ENCODE measurements at regions not wholly inside any gene's neighbourhood (a gene's known extent, or its start where the extent isn't known, plus 50 kb on each side); places are given as distances from the start of the nearest gene placed in this dataset.
"Not testable (repeated sequence)": the region's sequence is repeated elsewhere in the genome, so short reads cannot be mapped to it uniquely, and the experiment has no call there.

DNA sequence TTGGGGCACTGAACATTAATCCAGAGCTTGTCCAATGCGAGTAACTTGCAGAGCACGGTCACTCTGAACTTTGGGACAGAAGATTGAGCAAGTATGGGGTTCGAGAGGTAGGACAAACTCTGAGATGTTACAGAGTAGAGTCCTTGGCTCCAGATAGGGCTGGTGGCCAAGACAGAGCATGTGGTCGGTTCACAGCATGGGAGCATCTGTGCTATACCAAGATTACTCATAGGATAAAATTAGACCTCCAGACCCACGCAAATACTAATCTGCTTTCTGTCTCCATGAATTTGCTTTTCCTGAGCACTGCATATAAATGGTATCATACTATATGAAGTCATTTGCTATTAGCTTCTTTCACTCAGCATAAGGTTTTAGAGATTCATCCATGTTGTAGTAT, 93.4 kb upstream of the TBX5 start:
- TF ChIP-seq, protein P1, sequence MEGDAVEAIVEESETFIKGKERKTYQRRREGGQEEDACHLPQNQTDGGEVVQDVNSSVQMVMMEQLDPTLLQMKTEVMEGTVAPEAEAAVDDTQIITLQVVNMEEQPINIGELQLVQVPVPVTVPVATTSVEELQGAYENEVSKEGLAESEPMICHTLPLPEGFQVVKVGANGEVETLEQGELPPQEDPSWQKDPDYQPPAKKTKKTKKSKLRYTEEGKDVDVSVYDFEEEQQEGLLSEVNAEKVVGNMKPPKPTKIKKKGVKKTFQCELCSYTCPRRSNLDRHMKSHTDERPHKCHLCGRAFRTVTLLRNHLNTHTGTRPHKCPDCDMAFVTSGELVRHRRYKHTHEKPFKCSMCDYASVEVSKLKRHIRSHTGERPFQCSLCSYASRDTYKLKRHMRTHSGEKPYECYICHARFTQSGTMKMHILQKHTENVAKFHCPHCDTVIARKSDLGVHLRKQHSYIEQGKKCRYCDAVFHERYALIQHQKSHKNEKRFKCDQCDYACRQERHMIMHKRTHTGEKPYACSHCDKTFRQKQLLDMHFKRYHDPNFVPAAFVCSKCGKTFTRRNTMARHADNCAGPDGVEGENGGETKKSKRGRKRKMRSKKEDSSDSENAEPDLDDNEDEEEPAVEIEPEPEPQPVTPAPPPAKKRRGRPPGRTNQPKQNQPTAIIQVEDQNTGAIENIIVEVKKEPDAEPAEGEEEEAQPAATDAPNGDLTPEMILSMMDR (IDR thresholded peaks at IDR 0.05), result no peak
- DNase-seq (no peak), ATAC-seq (no peak)
- no peaks in the 10 kb centered on the region for H3K4me1 ChIP-seq
- no peak overlapping the region for H3K27ac ChIP-seq
- no peaks in the 10 kb centered on the region for H3K9me3 ChIP-seq
- no peak overlapping the region for H3K4me3 ChIP-seq
- intact Hi-C loops (cut with DNase I), result no loop called here
- peaks cover 8 to 69% of the 10 kb centered on the region in 2 donors for H3K27me3 ChIP-seq
- H3K36me3 ChIP-seq, result no peaks in the 10 kb centered on the region

DNA sequence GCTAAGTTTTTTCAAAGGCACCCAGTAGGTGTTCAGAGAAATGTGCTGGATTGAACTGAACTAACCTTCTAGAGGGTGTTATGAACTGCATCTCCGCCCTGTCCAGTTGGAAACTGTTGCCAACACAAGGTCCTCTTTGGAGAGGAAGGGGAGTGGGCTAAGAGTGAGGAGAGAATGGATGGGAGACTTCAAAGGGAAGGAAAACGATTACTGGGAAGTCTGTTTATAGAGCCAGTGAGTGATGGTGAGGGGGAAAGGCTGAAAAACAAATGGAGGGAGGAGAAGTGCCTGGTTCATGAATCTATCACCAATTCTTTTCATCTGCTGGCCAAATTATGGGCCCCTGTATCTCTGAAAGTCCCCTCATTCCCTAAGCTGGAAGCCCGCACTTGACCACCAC, 86.0 kb upstream of the TBX5 start:
- Histone ChIP-seq H3K36me3 (no peaks in the 10 kb centered on the region), H3K4me3 (no peak overlapping the region), H3K9me3 (no peaks in the 10 kb centered on the region), H3K27ac (no peak overlapping the region), H3K27me3 (peaks cover 0 to 36% of the 10 kb centered on the region in 2 donors), H3K4me1 (no peaks in the 10 kb centered on the region)
- TF ChIP-seq, protein P1 (IDR thresholded peaks at IDR 0.05), result no peak
- ATAC-seq (no peak), DNase-seq (peak in 1 of 4 donors; percentile 70)
- intact Hi-C loops (cut with DNase I), result no loop called here

DNA sequence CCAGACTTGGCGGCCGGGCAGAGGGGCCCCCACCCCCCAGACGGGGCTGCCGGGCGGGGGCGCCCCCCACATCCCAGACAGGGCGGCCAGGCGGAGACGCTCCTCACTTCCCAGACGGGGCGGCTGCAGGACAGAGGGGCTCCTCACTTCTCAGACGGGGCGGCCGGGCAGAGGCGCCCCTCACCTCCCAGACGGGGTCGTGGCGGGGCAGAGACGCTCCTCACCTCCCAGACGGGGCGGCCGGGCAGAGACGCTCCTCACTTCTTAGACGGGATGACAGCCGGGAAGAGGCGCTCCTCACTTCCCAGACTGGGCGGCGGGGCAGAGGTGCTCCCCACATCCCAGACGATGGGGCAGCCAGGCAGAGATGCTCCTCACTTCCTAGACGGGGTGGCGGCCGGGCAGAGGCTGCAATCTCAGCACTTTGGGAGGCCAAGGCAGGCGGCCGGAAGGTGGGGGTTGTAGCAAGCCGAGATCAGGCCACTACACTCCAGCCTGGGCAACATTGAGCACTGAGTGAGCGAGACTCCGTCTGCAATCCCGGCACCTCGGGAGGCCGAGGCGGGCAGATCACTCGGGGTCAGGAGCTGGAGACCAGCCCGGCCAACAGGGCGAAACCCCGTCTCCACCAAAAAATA, 79.0 kb upstream of the TBX5 start:
- intact Hi-C loops (cut with DNase I); H3K27ac ChIP-seq; DNase-seq; H3K4me3 ChIP-seq; ATAC-seq; H3K4me1 ChIP-seq; H3K9me3 ChIP-seq; H3K36me3 ChIP-seq: not testable (repeated sequence)
- peaks cover 10 to 43% of the 10 kb centered on the region in 2 donors for H3K27me3 ChIP-seq

DNA sequence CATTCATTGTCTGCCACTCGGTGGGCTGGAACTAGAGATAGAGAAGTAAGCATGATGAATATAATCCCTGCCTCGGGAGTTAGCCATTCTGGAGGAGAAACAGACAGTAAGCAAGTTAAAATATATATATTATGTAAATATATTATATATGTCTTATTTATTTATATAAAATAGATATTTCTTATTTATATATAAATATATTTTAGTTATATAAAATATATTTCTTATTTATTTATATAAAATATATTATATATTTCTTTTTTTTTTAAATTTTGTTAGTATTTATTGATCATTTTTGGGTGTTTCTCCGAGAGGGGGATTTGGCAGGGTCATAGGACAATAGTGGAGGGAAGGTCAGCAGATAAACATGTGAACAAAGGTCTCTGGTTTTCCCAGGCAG, 78.1 kb upstream of the TBX5 start:
- TF ChIP-seq, protein P1 (IDR thresholded peaks at IDR 0.05), result no peak
- Histone ChIP-seq H3K9me3 (no peaks in the 10 kb centered on the region), H3K27ac (no peak overlapping the region), H3K27me3 (peaks cover 16 to 52% of the 10 kb centered on the region in 2 donors), H3K4me1 (peaks cover 0 to 6% of the 10 kb centered on the region in 2 donors), H3K4me3 (no peak overlapping the region), H3K36me3 (no peaks in the 10 kb centered on the region)
- DNase-seq (no peak), ATAC-seq (no peak)
- intact Hi-C loops (cut with DNase I), result no loop called here

DNA sequence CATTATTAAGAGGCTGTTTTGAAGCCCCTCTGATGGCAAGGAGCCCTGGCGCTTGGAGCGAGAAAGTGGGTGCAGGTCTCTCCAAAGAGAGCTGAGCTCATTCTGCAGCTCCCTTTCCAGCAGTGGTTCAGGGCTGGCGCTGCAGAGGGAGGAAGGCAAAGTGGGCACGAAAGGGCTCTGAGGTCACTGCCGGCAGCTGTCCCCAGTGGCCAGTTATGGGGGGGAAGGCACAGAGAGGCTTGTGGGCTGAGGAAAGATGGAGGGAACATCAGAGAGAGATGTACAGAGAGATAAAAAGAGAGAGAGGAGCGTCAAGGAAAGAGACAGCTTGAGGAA, 75.2 kb upstream of the TBX5 start:
- H3K4me3 ChIP-seq, result no peak overlapping the region
- no peak for ATAC-seq
- peaks cover 16 to 81% of the 10 kb centered on the region in 2 donors for H3K27me3 ChIP-seq
- TF ChIP-seq, protein P1 (IDR thresholded peaks at IDR 0.05), result no peak
- H3K27ac ChIP-seq, result peak overlapping the region in 1 of 2 donors; percentile 45
- no peaks in the 10 kb centered on the region for H3K36me3 ChIP-seq
- intact Hi-C loops (cut with DNase I), result no loop called here
- peaks cover 0 to 6% of the 10 kb centered on the region in 2 donors for H3K4me1 ChIP-seq
- H3K9me3 ChIP-seq, result no peaks in the 10 kb centered on the region
- DNase-seq, result no peak

All from left lung (tissue), 4 donors.